Activated CD4-positive, alpha-beta T cell treated with anti-CD3 and anti-CD28 coated beads, Interleukin-2, amount 50 U/mL, for 24 hours (primary cell): ENCODE measurements at regions not wholly inside any gene's neighbourhood (a gene's known extent, or its start where the extent isn't known, plus 50 kb on each side); places are given as distances from the start of the nearest gene placed in this dataset.

ENCODE experiments used
- DNase-seq, 2 donors: peaks; one replicate each; pipeline ENCODE4 v3.0.0-alpha.2; 2020; ENCODE audit warnings: low read depth in 1 of 2, low spot score in 1 of 2

DNA sequence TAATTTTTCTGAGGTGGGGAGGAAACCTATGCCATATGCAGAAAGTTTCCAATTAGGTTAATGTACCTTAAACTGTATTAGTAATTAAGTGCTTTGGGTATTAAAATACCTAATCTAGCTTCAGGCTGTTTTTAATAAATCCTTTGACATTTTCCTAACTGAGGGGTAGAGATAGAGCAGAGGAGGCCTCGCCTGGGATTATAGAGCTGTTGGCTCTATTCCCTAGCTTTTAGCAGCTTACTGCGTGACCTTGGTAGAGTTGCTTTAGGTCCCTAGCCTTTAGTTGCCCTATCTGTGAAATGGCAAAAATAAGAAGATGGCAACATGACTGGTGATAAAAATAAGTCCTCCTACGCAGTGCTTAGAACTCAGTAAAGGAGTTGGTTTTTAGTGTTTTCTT is 621.0 kb downstream of the LMO4 start:
- DNase-seq: no peak

GRCh38 chr1:87950369-87950768 is 621.7 kb downstream of the LMO4 start:
- no peak for DNase-seq

DNA sequence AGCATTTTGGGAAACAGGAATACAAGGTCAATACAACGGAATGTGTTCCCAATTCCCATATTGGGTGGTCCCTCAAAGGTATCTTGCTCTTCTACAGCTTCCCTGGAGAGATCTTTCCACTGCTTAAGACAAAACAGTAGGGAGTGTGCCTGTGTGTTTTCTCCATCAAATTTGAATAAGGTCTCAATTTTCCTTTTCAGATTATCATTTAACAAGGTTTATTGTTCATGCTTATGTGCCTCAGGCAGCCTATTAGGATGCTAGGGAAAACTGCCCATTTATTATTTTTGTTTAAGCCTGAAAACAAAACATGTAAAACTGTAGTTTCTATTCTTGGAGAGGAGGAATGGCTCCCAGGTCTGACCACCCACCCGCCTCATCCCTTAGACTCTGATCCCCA is 622.7 kb downstream of the LMO4 start:
- no peak for DNase-seq

GRCh38 chr1:87951852-87952251 is 623.2 kb downstream of the LMO4 start:
- DNase-seq: no peak

GRCh38 chr1:87953121-87953520 is 624.4 kb downstream of the LMO4 start:
- DNase-seq: no peak

DNA sequence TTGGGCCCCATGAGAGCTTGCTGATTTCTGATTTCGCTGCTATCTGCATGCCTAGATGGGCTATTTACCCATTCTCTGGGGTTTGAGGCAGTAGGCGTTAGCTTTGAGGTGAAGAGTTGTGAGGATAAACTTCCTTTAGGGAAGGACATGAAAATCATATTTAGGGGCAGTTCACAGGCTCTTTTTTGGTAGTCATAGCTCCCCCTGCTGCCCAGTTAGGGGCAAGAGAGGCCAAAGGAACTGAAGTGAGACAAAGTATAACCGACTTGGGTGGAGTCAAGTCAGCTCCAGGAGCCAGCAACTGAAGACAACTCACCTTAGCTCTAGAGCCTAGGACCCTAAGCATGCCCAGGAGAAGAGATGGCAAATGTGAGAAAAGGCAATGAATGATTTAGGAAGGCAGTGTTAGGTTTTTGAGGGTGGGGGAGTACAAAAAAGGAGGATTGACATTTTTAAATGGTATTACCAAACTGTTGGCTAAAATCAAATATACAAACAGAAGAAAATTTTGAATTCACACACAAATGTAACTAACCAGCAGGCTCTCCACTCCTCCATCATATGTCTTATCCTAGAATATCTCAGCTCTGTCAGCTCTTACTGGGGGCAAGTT is 625.2 kb downstream of the LMO4 start:
- peak; percentile 5 to 27 for DNase-seq

- DNase-seq: no peak
These were observed 626.4 kb downstream of the LMO4 start for GRCh38 chr1:87955038-87955437.

DNA sequence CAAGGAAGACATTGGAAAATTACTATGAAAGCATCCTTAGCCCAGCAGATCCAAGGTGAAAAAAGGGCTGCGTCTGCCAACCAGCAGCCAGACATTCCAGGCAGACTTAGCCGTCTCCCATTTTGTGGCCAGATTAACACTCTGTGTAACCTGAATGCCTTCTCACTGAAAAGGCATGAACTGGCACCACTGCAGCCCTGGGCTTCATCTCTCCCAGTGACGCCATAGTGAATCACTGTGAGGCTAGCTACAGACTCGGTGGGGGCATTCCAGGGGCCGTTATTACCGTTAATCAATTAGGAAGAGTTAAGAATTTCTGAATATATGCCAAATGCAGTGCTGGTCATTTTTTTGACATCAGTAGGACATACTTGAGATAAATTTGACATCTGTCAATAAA is 627.4 kb downstream of the LMO4 start:
- DNase-seq: no peak

- DNase-seq: no peak
These were observed 628.1 kb downstream of the LMO4 start for GRCh38 chr1:87956750-87957149.

DNA sequence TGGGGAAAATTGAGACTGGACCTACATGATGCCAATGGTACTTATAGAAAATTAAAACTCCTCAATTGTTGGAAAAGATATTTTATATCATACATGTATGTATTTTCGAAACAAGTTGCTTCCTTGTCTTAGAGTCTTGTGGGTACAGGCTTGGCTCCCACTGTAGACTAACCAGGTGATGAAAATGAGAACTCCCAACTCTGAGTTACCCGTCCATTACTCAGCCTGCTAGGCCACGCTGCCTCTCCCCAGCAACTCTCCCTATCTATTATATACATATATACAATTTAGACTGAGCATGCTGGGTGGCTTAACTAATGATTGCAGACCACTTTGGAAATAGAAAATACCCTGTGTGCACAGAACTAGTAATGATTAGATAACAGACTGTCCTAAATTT is 628.7 kb downstream of the LMO4 start:
- DNase-seq: no peak

- no peak for DNase-seq
These were observed 629.5 kb downstream of the LMO4 start for GRCh38 chr1:87958201-87958600.

DNA sequence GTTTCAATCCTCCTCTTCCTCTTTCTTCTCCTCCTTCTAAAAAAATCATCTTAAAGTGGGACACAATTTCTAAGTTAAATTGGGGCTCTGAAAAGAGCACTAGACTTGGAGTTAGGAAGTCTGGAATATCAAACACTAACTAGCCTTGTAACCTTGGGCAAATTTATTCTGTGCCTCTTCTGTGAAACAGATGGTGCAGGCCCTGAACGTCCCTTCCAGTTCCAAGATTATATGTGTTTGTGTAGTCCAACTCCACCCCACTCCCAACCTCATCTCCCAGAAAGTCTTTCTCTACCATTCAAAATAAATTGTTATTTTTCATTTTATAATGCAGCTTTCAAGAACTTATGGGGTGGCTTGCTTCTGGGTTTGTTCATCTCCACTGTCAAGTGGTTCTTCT is 630.0 kb downstream of the LMO4 start:
- no peak for DNase-seq

GRCh38 chr1:87959236-87959635 is 630.6 kb downstream of the LMO4 start:
- DNase-seq: no peak

GRCh38 chr1:87961992-87962391 is 633.3 kb downstream of the LMO4 start:
- DNase-seq: no peak

DNA sequence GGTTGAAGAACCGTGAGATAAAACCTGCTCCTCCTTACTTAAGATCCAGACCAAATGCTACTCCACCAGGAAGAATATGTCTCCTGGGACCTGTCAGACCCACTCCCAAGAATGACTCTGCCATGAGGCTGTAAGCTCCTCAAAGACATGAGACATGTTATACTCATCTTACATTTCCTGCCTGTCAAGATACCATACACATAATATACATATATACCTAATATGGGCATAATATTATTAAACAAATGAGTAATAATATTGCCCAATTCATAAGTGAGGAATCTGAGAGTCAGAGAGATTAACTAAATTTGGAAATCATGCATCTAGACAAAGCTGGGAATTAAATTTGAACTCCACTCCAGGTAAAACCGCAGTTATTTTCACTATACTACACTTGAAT is 634.9 kb downstream of the LMO4 start:
- no peak for DNase-seq

- no peak for DNase-seq
These were observed 636.5 kb downstream of the LMO4 start for GRCh38 chr1:87965193-87965592.

DNA sequence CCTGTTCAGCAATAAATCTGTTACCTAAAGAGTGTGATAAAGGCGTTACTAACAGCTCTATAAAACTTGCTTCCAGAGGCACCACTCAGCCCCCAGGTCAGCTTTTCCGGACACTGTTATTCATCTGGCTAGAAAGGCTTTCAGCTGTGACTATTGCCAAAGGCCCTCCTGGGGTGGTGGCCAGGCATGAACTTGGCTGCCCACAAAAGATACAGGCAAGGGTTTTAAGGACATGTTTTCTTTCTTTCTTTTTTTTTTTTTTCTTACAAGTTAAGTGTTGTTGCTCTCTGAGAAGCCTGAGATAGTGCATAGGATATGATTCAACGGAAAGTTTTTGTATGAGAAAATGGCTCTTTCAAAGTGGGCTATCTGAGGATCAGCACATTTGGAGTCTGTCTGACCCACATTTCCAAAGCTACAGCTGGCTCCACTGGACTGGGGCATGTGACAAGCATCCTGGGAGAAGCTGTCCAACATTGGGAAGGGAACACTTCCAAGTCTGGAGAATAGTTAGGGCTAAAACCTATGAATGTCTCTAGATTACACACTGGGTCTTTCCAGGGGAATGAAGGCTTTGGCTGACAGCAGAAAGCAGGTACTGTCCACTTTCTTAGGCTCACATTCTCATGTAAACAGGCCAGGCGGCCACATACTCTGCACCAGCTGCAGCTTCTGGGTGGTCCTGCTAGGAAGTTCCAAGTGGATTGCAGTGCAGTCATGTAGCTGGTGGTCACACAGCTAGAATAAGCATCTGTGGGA is 639.7 kb downstream of the LMO4 start:
- DNase-seq: no peak

DNA sequence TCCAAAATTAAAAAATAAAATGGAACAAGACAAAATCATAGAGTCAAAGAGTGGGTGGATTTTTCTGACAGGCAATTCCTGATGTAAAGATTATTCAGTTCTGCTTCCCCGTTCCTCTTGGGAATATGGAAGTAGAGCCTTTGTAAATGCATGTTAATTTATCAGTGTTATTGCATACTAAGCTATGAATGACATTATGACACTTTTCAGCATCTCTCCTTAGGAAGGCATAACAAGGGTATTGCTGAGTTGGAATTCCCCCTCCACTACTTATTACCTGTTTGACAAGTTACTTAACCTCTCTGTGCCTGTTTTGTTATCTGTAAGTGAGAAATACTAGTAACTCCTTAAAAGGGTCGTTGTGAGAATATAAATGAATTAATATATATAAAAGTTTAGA is 640.4 kb downstream of the LMO4 start:
- no peak for DNase-seq

- no peak for DNase-seq
These were observed 644.1 kb downstream of the LMO4 start for GRCh38 chr1:87972811-87973210.

DNA sequence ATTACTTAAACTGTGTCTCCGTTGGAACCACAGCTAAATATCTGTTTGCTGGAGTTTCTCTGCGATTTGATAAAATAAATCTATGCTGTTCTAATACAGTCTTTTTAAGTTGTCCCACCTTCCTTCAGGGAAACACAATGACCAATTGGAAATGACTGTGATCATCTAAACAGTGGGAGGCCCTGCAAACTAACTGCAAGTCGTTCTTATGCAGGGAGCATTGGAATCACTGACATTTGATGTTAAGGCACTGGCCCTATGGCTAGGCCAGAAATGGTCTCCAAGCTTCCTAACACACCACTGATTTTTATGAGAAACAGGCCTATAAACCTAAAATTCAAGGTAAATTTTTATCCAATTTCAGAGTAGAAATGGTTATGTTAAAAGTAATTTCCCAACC is 645.2 kb downstream of the LMO4 start:
- no peak for DNase-seq

DNA sequence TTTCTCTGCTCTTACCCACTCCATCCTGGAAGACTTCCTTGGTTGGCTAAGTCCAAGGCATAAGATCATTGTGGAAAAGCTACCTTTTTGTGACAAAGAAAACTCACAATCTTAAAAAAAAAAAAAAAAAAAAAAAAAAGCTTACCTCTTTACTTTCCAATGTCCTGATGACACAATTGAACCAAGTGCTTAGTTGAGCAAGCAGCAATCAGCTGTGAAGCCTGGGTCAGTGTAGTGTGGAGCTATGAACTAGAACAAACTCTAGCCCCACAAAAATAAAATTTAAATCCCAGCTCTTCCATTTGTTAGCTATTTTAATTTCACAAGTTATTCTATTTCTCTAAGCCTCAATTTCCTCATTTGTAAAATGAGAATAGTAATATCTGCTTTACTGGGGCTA is 647.6 kb downstream of the LMO4 start:
- DNase-seq: no peak

- DNase-seq: no peak
These were observed 648.5 kb downstream of the LMO4 start for GRCh38 chr1:87977145-87977544.

- DNase-seq: no peak
These were observed 650.4 kb downstream of the LMO4 start for GRCh38 chr1:87979079-87979478.
